Prostate gland (tissue), 2 donors: ENCODE measurements at regions not wholly inside any gene's neighbourhood (a gene's known extent, or its start where the extent isn't known, plus 50 kb on each side); places are given as distances from the start of the nearest gene placed in this dataset.

Experiments used
- CTCF ChIP-seq, 4 experiments: fragments of 200-600 bp in 2 of 4; fragments of 450-650 bp in 2 of 4; sonication (generic) in 2 of 4; IDR thresholded peaks; 1 replicate in 3 of 4; 2 replicates in 1 of 4; pipeline ENCODE4 v1.5.1; 2016 to 2019; ENCODE audit warnings: antibody characterized with exemption in 4 of 4, mild to moderate bottlenecking in 2 of 4, moderate library complexity in 2 of 4
- POLR2A ChIP-seq: fragments of 450-650 bp; IDR thresholded peaks from one replicate; pipeline ENCODE4 v1.6.1; 2016; ENCODE audit warnings: antibody characterized with exemption, mild to moderate bottlenecking
- POLR2AphosphoS5 ChIP-seq: sonication (generic); formaldehyde crosslinking; IDR thresholded peaks from one replicate; pipeline ENCODE4 v1.6.1; 2017; ENCODE audit warnings: antibody characterized with exemption

GRCh38 chr15:38897551-38897950, 332.9 kb upstream of the RASGRP1 start:
- TF ChIP-seq CTCF (IDR thresholded peaks at IDR 0.05) = no peak
- no peak for TF ChIP-seq POLR2AphosphoS5
- no peak for TF ChIP-seq POLR2A
